Testis (tissue), 2 donors: ENCODE measurements at regions not wholly inside any gene's neighbourhood (a gene's known extent, or its start where the extent isn't known, plus 50 kb on each side); places are given as distances from the start of the nearest gene placed in this dataset.

ENCODE experiments used
- DNase-seq: peaks from one replicate; pipeline ENCODE4 v3.0.0-alpha.2; 2019
- H3K27ac ChIP-seq, 2 donors: fragments of 200-600 bp; sonication (generic); one replicate each; pipeline ENCODE4 v1.5.1; 2019
- H3K27me3 ChIP-seq: fragments of 200-600 bp; sonication (generic); one replicate; pipeline ENCODE4 v1.5.1; 2019
- H3K36me3 ChIP-seq: fragments of 200-600 bp; sonication (generic); one replicate; pipeline ENCODE4 v1.5.1; 2017; ENCODE audit warnings: low read depth; ENCODE audit errors: missing control alignments
- H3K4me1 ChIP-seq: fragments of 200-600 bp; sonication (generic); one replicate; pipeline ENCODE4 v1.5.1; 2019
- H3K4me3 ChIP-seq, 2 donors: fragments of 200-600 bp; sonication (generic); one replicate each; pipeline ENCODE4 v1.5.1; 2017 to 2019
- H3K9me3 ChIP-seq: fragments of 200-600 bp; sonication (generic); one replicate; pipeline ENCODE4 v1.5.1; 2017
- CTCF ChIP-seq, 3 experiments: fragments of 450-650 bp in 2 of 3; fragments of 200-600 bp in 1 of 3; sonication (generic) in 1 of 3; IDR thresholded peaks; one replicate each; pipeline ENCODE4 v1.5.1; 2016 to 2019; ENCODE audit warnings: antibody characterized with exemption in 3 of 3, mild to moderate bottlenecking in 2 of 3, moderate library complexity in 1 of 3
- POLR2A ChIP-seq: fragments of 450-650 bp; IDR thresholded peaks from one replicate; pipeline ENCODE4 v1.6.1; 2017; ENCODE audit warnings: antibody characterized with exemption, mild to moderate bottlenecking, moderate library complexity
- WGBS, 2 donors: methylation state at CpG; one replicate each; pipeline ENCODE4 v1.1.5; 2018; 5-methylcytosine and 5-hydroxymethylcytosine counted together
- intact Hi-C: fragments of 100-400 bp; cut with DNase I; formaldehyde crosslinking; loops from one replicate; pipeline ENCODE4 v1.15.1; 2023; ENCODE audit warnings: low total_unique reads

- Histone ChIP-seq H3K9me3 (no peaks in the 10 kb centered on the region), H3K4me3 (no peak overlapping the region), H3K27ac (no peak overlapping the region), H3K4me1 (no peaks in the 10 kb centered on the region), H3K27me3 (no peaks in the 10 kb centered on the region), H3K36me3 (no peaks in the 10 kb centered on the region)
- WGBS, 2 donors = 91 to 93% methylated on average over 4 of the region's 4 CpGs
- TF ChIP-seq CTCF (IDR thresholded peaks at IDR 0.05) (no peak), POLR2A (no peak)
- intact Hi-C loops = no loop called here
- no peak for DNase-seq
Measured at GRCh38 chrY:12343211-12343610, 357.8 kb upstream of the USP9Y start.

- Histone ChIP-seq H3K4me1 (no peaks in the 10 kb centered on the region), H3K36me3 (no peaks in the 10 kb centered on the region), H3K27ac (no peak overlapping the region), H3K27me3 (no peaks in the 10 kb centered on the region), H3K4me3 (no peak overlapping the region), H3K9me3 (no peaks in the 10 kb centered on the region)
- intact Hi-C loops = no loop called here
- WGBS, 2 donors = 60 to 73% methylated on average over 2 of the region's 2 CpGs
- TF ChIP-seq CTCF (IDR thresholded peaks at IDR 0.05) (no peak), POLR2A (no peak)
- DNase-seq = no peak
Measured at GRCh38 chrY:12348181-12348580, 352.9 kb upstream of the USP9Y start.

- Histone ChIP-seq H3K27ac (no peak overlapping the region), H3K36me3 (no peaks in the 10 kb centered on the region), H3K9me3 (no peaks in the 10 kb centered on the region), H3K27me3 (no peaks in the 10 kb centered on the region), H3K4me3 (no peak overlapping the region), H3K4me1 (no peaks in the 10 kb centered on the region)
- no peak for DNase-seq
- 93 to 100% methylated on average over 2 to 3 of the region's 3 CpGs for WGBS, 2 donors
- intact Hi-C loops = no loop called here
- TF ChIP-seq CTCF (IDR thresholded peaks at IDR 0.05) (no peak), POLR2A (no peak)
Measured at GRCh38 chrY:12357204-12357603, 343.8 kb upstream of the USP9Y start.

- WGBS, 2 donors = 98 to 100% methylated on average over 4 to 6 of the region's 6 CpGs
- no peak overlapping the region for H3K4me3 ChIP-seq
- no peaks in the 10 kb centered on the region for H3K4me1 ChIP-seq
- no peak for DNase-seq
- H3K27ac ChIP-seq = no peak overlapping the region
- no peaks in the 10 kb centered on the region for H3K27me3 ChIP-seq
- H3K36me3 ChIP-seq = no peaks in the 10 kb centered on the region
- TF ChIP-seq POLR2A (no peak), CTCF (IDR thresholded peaks at IDR 0.05) (no peak)
- intact Hi-C loops = no loop called here
- H3K9me3 ChIP-seq = no peaks in the 10 kb centered on the region
Measured at GRCh38 chrY:12357655-12358054, 343.4 kb upstream of the USP9Y start.

- 91 to 96% methylated on average over 4 to 7 of the region's 7 CpGs for WGBS, 2 donors
Measured at GRCh38 chrY:12358337-12358736, 342.7 kb upstream of the USP9Y start.

More at GRCh38 chrY:12358337-12358736, 342.7 kb upstream of the USP9Y start:
- no peaks in the 10 kb centered on the region for H3K9me3 ChIP-seq
- H3K4me1 ChIP-seq = no peaks in the 10 kb centered on the region
- DNase-seq = no peak
- intact Hi-C loops = no loop called here
- no peak overlapping the region for H3K4me3 ChIP-seq
- H3K36me3 ChIP-seq = no peaks in the 10 kb centered on the region
- TF ChIP-seq POLR2A (no peak), CTCF (IDR thresholded peaks at IDR 0.05) (no peak)
- no peaks in the 10 kb centered on the region for H3K27me3 ChIP-seq
- H3K27ac ChIP-seq = no peak overlapping the region
